HEK293 (cell line): ENCODE measurements at regions not wholly inside any gene's neighbourhood (a gene's known extent, or its start where the extent isn't known, plus 50 kb on each side); places are given as distances from the start of the nearest gene placed in this dataset.

Experiments used
- CTCF ChIA-PET: fragments of 350-600 bp; formaldehyde crosslinking; extraction: SDS; loops from one replicate; lab custom pipeline; 2021; ENCODE audit warnings: antibody characterized with exemption; lab: Yijun Ruan, JAX
- POLR2A ChIA-PET: fragments of 300-600 bp; formaldehyde crosslinking; extraction: SDS; loops from one replicate; lab custom pipeline; 2020; ENCODE audit warnings: antibody characterized with exemption, inconsistent platforms; lab: Yijun Ruan, JAX
- H3K27ac ChIP-seq: fragments of 200-500 bp; sonication (Bioruptor generic); 2 replicates; pipeline ENCODE4 v1.5.1; 2014; ENCODE audit warnings: low read depth, low read length, control low read depth, inconsistent platforms; ENCODE audit errors: extremely low read depth
- H3K36me3 ChIP-seq, 2 experiments: fragments of 200-500 bp in 1 of 2; sonication (Bioruptor generic) in 1 of 2; 1 replicate in 1 of 2; 2 replicates in 1 of 2; pipeline ENCODE4 v1.5.1; 2014 to 2017; ENCODE audit warnings: inconsistent platforms in 2 of 2, low read length in 2 of 2; ENCODE audit not compliant: control insufficient read depth in 2 of 2, insufficient read depth in 1 of 2
- H3K4me1 ChIP-seq: fragments of 200-500 bp; sonication (Bioruptor generic); 2 replicates; pipeline ENCODE4 v1.5.1; 2014; ENCODE audit warnings: mild to moderate bottlenecking, low read length, inconsistent platforms; ENCODE audit not compliant: control insufficient read depth, insufficient read depth
- H3K4me3 ChIP-seq: 2 replicates; pipeline ENCODE4 v1.5.1; 2011; ENCODE audit warnings: low read depth, mild to moderate bottlenecking, control low read depth, low read length, moderate library complexity
- H3K9me3 ChIP-seq: fragments of 200-500 bp; sonication (Bioruptor generic); 2 replicates; pipeline ENCODE4 v1.5.1; 2014; ENCODE audit warnings: low read depth, low read length, inconsistent platforms; ENCODE audit not compliant: control insufficient read depth, insufficient read depth
- ATF2 ChIP-seq: fragments of 450-650 bp; formaldehyde crosslinking; IDR thresholded peaks from 2 replicates; pipeline ENCODE4 v1.5.1; 2016; ENCODE audit warnings: missing biosample characterization, missing genetic modification characterization, low read depth
- BCL11B ChIP-seq: fragments of 450-650 bp; formaldehyde crosslinking; IDR thresholded peaks from 2 replicates; pipeline ENCODE4 v1.5.1; 2016; ENCODE audit warnings: low read depth, missing biosample characterization, missing genetic modification characterization
- EGR2 ChIP-seq: fragments of 450-650 bp; formaldehyde crosslinking; IDR thresholded peaks from 2 replicates; pipeline ENCODE4 v1.5.1; 2016; ENCODE audit warnings: low read depth, missing biosample characterization, missing genetic modification characterization
- GFI1B ChIP-seq: fragments of 450-650 bp; formaldehyde crosslinking; IDR thresholded peaks from 2 replicates; pipeline ENCODE4 v1.5.1; 2016; ENCODE audit warnings: missing biosample characterization, missing genetic modification characterization
- GLIS2 ChIP-seq: fragments of 450-650 bp; formaldehyde crosslinking; IDR thresholded peaks from 2 replicates; pipeline ENCODE4 v1.5.1; 2016; ENCODE audit warnings: missing biosample characterization, missing genetic modification characterization
- HOXC10 ChIP-seq: sonication (generic); formaldehyde crosslinking; IDR thresholded peaks from 2 replicates; pipeline ENCODE4 v1.8.1; 2023; ENCODE audit warnings: mild to moderate bottlenecking, missing genetic modification reagents
- KLF1 ChIP-seq: fragments of 450-650 bp; formaldehyde crosslinking; IDR thresholded peaks from 2 replicates; pipeline ENCODE4 v1.5.1; 2016; ENCODE audit warnings: missing biosample characterization, missing genetic modification characterization
- KLF10 ChIP-seq: fragments of 450-650 bp; IDR thresholded peaks from 2 replicates; pipeline ENCODE4 v1.5.1; 2018; ENCODE audit warnings: missing biosample characterization, mild to moderate bottlenecking, missing genetic modification characterization
- KLF7 ChIP-seq: fragments of 450-650 bp; formaldehyde crosslinking; IDR thresholded peaks from 2 replicates; pipeline ENCODE4 v1.5.1; 2016; ENCODE audit warnings: missing biosample characterization, missing genetic modification characterization, borderline replicate concordance
- KLF9 ChIP-seq: fragments of 450-650 bp; formaldehyde crosslinking; IDR thresholded peaks from 2 replicates; pipeline ENCODE4 v1.5.1; 2016; ENCODE audit warnings: missing biosample characterization, missing genetic modification characterization, low read depth
- OSR2 ChIP-seq: fragments of 450-650 bp; formaldehyde crosslinking; IDR thresholded peaks from 2 replicates; pipeline ENCODE4 v1.5.1; 2016; ENCODE audit warnings: missing biosample characterization, missing genetic modification characterization
- SP2 ChIP-seq: fragments of 450-650 bp; formaldehyde crosslinking; IDR thresholded peaks from 2 replicates; pipeline ENCODE4 v1.5.1; 2016; ENCODE audit warnings: missing biosample characterization, missing genetic modification characterization
- SP7 ChIP-seq: fragments of 450-650 bp; formaldehyde crosslinking; IDR thresholded peaks from 2 replicates; pipeline ENCODE4 v1.5.1; 2016; ENCODE audit warnings: missing biosample characterization, missing genetic modification characterization
- TCF7L2 ChIP-seq: IDR thresholded peaks from 2 replicates; pipeline ENCODE4 v1.6.1; 2011; ENCODE audit warnings: low read depth, mild to moderate bottlenecking, inconsistent platforms, low read length, moderate library complexity, borderline replicate concordance
- ZNF155 ChIP-seq: fragments of 450-650 bp; formaldehyde crosslinking; IDR thresholded peaks from 2 replicates; pipeline ENCODE4 v1.5.1; 2016; ENCODE audit warnings: missing biosample characterization, missing genetic modification characterization
- ZNF169 ChIP-seq: fragments of 450-650 bp; formaldehyde crosslinking; IDR thresholded peaks from 2 replicates; pipeline ENCODE4 v1.5.1; 2016; ENCODE audit warnings: missing biosample characterization, missing genetic modification characterization
- ZNF18 ChIP-seq: fragments of 450-650 bp; formaldehyde crosslinking; IDR thresholded peaks from 2 replicates; pipeline ENCODE4 v1.5.1; 2016; ENCODE audit warnings: missing biosample characterization, missing genetic modification characterization
- ZNF510 ChIP-seq: fragments of 450-650 bp; formaldehyde crosslinking; IDR thresholded peaks from 2 replicates; pipeline ENCODE4 v1.5.1; 2018; ENCODE audit warnings: mild to moderate bottlenecking, missing genetic modification characterization, missing biosample characterization; ENCODE audit not compliant: insufficient replicate concordance
- ZNF529 ChIP-seq: fragments of 450-650 bp; formaldehyde crosslinking; IDR thresholded peaks from 2 replicates; pipeline ENCODE4 v1.5.1; 2017; ENCODE audit warnings: missing genetic modification characterization, missing biosample characterization; ENCODE audit not compliant: insufficient replicate concordance
- ZNF530 ChIP-seq: fragments of 450-650 bp; formaldehyde crosslinking; IDR thresholded peaks from 2 replicates; pipeline ENCODE4 v1.5.1; 2016; ENCODE audit warnings: low read depth, missing biosample characterization, missing genetic modification characterization
- ZNF555 ChIP-seq: fragments of 450-650 bp; formaldehyde crosslinking; conservative IDR thresholded peaks from 2 replicates; pipeline ENCODE4 v1.5.1; 2017; ENCODE audit warnings: missing biosample characterization, mild to moderate bottlenecking, missing genetic modification characterization, inconsistent platforms
- ZNF558 ChIP-seq: fragments of 450-650 bp; formaldehyde crosslinking; IDR thresholded peaks from 2 replicates; pipeline ENCODE4 v1.5.1; 2016; ENCODE audit warnings: missing biosample characterization, missing genetic modification characterization
- ZNF658 ChIP-seq: fragments of 450-650 bp; formaldehyde crosslinking; IDR thresholded peaks from 2 replicates; pipeline ENCODE4; 2016; ENCODE audit warnings: missing biosample characterization, missing genetic modification characterization
- ZNF704 ChIP-seq: fragments of 450-650 bp; formaldehyde crosslinking; IDR thresholded peaks from 2 replicates; pipeline ENCODE4 v1.5.1; 2016; ENCODE audit warnings: missing biosample characterization, missing genetic modification characterization
- ZNF768 ChIP-seq: fragments of 450-650 bp; formaldehyde crosslinking; IDR thresholded peaks from 2 replicates; pipeline ENCODE4 v1.5.1; 2018; ENCODE audit warnings: missing biosample characterization, mild to moderate bottlenecking, missing genetic modification characterization
- ZNF785 ChIP-seq: fragments of 450-650 bp; formaldehyde crosslinking; IDR thresholded peaks from 2 replicates; pipeline ENCODE4 v1.5.1; 2016; ENCODE audit warnings: missing biosample characterization, missing genetic modification characterization
- TF ChIP-seq, protein P1 (sequence below): fragments of 450-650 bp; formaldehyde crosslinking; IDR thresholded peaks from 2 replicates; pipeline ENCODE4 v1.5.1; 2016; ENCODE audit warnings: missing biosample characterization, missing genetic modification characterization

DNA sequence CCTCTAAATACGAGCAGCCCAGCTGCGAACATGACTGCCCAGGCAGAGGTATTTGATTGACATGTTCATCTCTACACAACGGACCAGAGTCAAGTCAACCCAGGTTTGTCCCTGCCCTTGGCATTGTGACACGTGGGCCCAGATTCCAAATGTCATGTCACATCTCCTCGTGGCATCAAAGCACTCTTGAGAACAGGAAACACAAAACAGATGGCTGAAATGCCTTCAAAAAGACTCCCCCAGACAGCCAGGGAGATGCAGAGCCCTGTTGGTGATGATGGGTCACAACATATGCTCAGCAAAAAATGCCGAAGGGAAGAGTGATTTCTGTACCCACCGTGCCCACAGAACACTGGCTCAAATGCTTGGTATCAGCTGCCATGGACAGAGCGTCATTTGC is 337.8 kb upstream of the DAB1 start:
- Histone ChIP-seq H3K4me1 (no peaks in the 10 kb centered on the region), H3K27ac (no peak overlapping the region), H3K4me3 (no peak overlapping the region), H3K9me3 (no peaks in the 10 kb centered on the region), H3K36me3 (no peaks in the 10 kb centered on the region)
- CTCF ChIA-PET, result no interaction called here
- POLR2A ChIA-PET, result no interaction called here
- TF ChIP-seq HOXC10 (no peak), ZNF555 (tag by site-specific recombination) (no peak), ZNF529 (tag by site-specific recombination) (no peak), GFI1B (tag by site-specific recombination) (no peak), ZNF510 (tag by site-specific recombination) (no peak), SP7 (tag by site-specific recombination) (no peak), GLIS2 (tag by site-specific recombination) (no peak), KLF10 (tag by site-specific recombination) (no peak), SP2 (tag by site-specific recombination) (no peak), ZNF530 (tag by site-specific recombination) (no peak)

- Histone ChIP-seq H3K36me3 (no peaks in the 10 kb centered on the region), H3K27ac (no peak overlapping the region), H3K9me3 (no peaks in the 10 kb centered on the region), H3K4me1 (no peaks in the 10 kb centered on the region), H3K4me3 (no peak overlapping the region)
- ChIA-PET POLR2A (no interaction called here), CTCF (no interaction called here)
- TF ChIP-seq ZNF18 (tag by site-specific recombination), result no peak
- TF ChIP-seq ZNF704 (tag by site-specific recombination), result no peak
- TF ChIP-seq EGR2 (tag by site-specific recombination), result no peak
- TF ChIP-seq ZNF658 (tag by site-specific recombination), result no peak
- TF ChIP-seq ZNF169 (tag by site-specific recombination), result no peak
- no peak for TF ChIP-seq ZNF558
- no peak for TF ChIP-seq ATF2 (tag by site-specific recombination)
- TF ChIP-seq TCF7L2, result no peak
- no peak for TF ChIP-seq ZNF785
- TF ChIP-seq, protein P1, sequence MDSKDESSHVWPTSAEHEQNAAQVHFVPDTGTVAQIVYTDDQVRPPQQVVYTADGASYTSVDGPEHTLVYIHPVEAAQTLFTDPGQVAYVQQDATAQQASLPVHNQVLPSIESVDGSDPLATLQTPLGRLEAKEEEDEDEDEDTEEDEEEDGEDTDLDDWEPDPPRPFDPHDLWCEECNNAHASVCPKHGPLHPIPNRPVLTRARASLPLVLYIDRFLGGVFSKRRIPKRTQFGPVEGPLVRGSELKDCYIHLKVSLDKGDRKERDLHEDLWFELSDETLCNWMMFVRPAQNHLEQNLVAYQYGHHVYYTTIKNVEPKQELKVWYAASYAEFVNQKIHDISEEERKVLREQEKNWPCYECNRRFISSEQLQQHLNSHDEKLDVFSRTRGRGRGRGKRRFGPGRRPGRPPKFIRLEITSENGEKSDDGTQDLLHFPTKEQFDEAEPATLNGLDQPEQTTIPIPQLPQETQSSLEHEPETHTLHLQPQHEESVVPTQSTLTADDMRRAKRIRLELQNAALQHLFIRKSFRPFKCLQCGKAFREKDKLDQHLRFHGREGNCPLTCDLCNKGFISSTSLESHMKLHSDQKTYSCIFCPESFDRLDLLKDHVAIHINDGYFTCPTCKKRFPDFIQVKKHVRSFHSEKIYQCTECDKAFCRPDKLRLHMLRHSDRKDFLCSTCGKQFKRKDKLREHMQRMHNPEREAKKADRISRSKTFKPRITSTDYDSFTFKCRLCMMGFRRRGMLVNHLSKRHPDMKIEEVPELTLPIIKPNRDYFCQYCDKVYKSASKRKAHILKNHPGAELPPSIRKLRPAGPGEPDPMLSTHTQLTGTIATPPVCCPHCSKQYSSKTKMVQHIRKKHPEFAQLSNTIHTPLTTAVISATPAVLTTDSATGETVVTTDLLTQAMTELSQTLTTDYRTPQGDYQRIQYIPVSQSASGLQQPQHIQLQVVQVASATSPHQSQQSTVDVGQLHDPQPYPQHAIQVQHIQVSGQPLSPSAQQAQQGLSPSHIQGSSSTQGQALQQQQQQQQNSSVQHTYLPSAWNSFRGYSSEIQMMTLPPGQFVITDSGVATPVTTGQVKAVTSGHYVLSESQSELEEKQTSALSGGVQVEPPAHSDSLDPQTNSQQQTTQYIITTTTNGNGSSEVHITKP (tag by site-specific recombination), result no peak
- TF ChIP-seq KLF9 (tag by site-specific recombination), result no peak
- TF ChIP-seq KLF1 (tag by site-specific recombination), result no peak
- TF ChIP-seq ZNF768, result no peak
- no peak for TF ChIP-seq OSR2
- TF ChIP-seq ZNF155 (tag by site-specific recombination), result no peak
- TF ChIP-seq BCL11B (tag by site-specific recombination), result no peak
- no peak for TF ChIP-seq KLF7
These were observed 329.0 kb upstream of the DAB1 start for GRCh38 chr1:57752843-57753242.
